ENCODE measurements at regions not wholly inside any gene's neighbourhood (a gene's known extent, or its start where the extent isn't known, plus 50 kb on each side); places are given as distances from the start of the nearest gene placed in this dataset.

GRCh38 chr6:139514819-139515218, 140.4 kb upstream of the CITED2 start:
- no peak for DNase-seq (ENCODE audit: low read depth)

DNA sequence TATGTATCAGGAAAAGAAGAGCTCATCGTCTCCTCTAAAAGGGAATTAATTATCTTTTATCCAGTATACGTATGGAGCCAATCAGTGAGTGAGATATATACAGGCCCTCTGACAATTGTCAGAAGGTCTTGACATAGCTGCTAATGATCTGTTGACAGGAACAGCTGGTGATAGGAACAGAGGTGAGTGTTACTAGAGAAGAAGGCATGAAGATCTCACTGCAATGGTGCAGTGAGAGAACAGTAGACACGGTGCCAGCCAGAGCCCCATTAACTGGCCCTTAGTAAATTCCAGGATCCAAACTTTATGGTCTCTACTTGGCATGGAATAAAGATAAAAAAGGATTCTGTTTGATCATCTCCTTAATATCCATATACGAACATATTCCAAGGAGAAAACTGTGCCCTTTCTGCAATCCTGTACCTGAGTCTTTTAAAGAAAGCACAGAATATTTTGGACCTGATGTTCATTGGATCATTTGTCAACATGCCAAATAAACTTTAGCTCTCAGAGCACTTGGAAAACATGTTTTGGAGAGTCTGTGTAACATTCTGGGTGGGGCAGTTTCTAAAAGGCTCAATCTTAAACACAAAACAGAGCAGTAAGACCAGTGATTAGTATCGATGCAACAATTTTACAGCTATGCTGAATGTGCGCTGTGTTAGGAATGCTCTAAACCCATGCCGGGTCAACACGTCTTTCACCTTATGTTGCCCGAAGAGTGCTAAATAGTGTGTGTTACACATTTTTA, 135.8 kb upstream of the CITED2 start:
- DNase-seq (ENCODE audit: low read depth), result no peak

GRCh38 chr6:139509167-139509566, 134.7 kb upstream of the CITED2 start:
- DNase-seq (ENCODE audit: low read depth), result no peak

DNA sequence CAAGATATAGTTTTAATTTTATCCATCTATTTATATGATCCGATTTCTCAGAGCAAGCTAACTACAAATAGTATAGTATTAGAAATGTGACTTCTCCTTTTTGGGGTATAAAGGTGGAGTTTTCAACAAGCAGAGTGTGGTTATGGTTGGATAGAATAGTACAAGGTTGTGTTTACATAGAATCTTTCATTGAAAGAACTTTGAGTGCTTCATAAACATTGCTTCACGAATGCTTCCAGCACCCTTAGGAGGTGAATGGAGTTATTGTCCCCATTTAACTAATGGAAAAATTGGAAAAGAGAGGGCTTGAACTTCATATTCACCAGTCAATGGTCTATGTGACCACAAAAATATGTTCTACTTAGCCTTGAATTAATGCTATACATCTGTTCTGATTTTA, 134.1 kb upstream of the CITED2 start:
- DNase-seq (ENCODE audit: low read depth), result no peak

DNA sequence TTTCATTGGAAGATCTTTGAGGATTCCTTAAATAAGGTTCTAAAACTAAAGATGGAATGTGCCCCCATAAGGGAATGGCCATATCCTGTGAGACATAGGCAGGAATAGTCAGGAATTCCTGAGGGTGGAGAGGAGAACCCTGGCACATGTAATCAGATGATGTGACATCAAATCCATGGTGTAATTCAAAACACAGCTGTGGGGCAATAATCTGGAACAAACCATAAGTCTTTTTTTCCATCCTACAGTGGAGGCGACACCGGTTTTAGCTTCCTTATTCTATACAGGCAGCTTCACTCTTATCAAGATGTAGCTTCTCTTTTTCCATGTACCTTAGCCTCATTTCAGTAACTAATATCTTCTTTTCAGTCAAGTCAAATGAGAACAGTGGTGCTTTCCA, 133.6 kb upstream of the CITED2 start:
- peak; percentile 56 for DNase-seq (ENCODE audit: low read depth)

- DNase-seq (ENCODE audit: low read depth), result no peak
Measured at GRCh38 chr6:139500977-139501376, 126.5 kb upstream of the CITED2 start.

- no peak for DNase-seq (ENCODE audit: low read depth)
Measured at GRCh38 chr6:139498715-139499114, 124.3 kb upstream of the CITED2 start.

GRCh38 chr6:139497345-139497961, 123.0 kb upstream of the CITED2 start:
- DNase-seq (ENCODE audit: low read depth), result no peak

GRCh38 chr6:139496654-139497344, 122.4 kb upstream of the CITED2 start:
- no peak for DNase-seq (ENCODE audit: low read depth)

- DNase-seq (ENCODE audit: low read depth), result no peak
Measured at GRCh38 chr6:139494376-139494990, 120.0 kb upstream of the CITED2 start.

GRCh38 chr6:139490482-139490881, 116.0 kb upstream of the CITED2 start:
- peak; percentile 46 for DNase-seq (ENCODE audit: low read depth)

GRCh38 chr6:139486476-139486799, 112.0 kb upstream of the CITED2 start:
- DNase-seq (ENCODE audit: low read depth), result no peak

DNA sequence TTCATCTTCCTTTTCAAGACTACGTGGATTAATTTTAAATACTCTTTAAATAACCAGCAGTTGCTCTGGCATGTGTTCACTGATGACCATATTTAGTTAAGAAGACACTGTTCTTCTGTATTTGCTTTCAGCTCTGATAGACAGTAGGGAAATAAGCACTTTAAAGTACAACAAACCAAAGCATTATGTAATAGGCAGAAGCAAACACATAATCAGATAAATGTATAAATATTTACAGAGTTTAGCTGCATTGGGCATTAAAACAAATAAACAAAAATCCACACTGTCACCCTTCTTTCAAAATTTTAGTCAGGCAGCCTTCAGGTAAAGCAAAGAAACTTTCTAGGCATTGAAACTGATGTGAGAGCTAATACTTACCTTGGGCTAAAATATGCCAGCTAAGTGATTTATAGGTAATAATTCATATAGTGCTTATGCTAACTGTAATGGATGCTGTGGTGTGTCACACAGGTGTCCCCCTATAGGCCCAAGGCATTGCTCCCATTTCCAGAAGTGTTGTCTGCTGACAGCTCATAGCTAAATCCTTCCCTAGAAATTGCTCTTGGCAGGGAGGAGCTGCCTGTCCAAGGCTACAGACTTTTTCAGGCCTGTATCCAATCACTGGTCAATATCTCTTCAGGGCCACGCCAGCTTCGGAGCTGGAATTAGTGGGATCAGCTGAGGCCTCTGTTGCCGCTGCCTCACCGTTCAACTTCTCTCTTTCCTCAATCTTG, 111.5 kb upstream of the CITED2 start:
- DNase-seq (ENCODE audit: low read depth), result no peak

DNA sequence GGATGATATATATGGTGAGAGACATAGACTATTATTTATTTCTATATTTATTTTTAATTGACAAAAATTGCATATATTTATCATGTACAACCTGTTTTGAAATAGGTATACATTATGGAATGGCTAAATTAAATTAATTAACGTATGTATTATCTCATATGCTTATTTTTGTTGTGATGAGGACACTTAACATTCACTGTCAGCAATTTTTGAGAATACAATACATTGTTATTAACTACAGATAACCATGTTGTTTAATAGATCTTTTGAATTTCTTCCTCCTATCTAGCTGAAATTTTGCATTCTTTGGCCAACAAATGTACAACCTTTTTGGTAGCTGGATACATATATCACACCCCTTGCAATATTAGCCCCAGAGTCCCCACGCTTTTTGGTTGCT, 110.7 kb upstream of the CITED2 start:
- no peak for DNase-seq (ENCODE audit: low read depth)

GRCh38 chr6:139483079-139483478, 108.6 kb upstream of the CITED2 start:
- no peak for DNase-seq (ENCODE audit: low read depth)

DNA sequence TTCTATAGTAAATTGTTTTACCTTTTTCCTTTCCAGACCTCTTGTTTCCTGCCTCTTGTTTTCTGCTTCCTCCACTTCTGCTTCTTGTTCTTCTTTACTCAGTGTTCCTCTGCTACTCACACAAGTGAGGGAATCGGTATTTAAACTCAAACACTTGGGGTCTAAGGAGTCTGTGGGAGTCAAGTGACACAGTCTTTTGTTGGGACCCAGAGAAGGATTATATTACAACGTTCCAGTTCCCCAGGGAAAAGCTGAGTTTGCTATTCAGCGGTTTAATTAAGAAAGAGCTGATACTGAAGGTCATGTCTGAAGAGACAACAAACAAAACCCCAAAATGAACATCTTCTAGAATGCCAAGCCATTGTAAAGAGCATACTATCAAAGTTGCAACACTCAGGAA, 107.8 kb upstream of the CITED2 start:
- DNase-seq (ENCODE audit: low read depth), result no peak

- no peak for DNase-seq (ENCODE audit: low read depth)
Measured at GRCh38 chr6:139480356-139481165, 106.1 kb upstream of the CITED2 start.

DNA sequence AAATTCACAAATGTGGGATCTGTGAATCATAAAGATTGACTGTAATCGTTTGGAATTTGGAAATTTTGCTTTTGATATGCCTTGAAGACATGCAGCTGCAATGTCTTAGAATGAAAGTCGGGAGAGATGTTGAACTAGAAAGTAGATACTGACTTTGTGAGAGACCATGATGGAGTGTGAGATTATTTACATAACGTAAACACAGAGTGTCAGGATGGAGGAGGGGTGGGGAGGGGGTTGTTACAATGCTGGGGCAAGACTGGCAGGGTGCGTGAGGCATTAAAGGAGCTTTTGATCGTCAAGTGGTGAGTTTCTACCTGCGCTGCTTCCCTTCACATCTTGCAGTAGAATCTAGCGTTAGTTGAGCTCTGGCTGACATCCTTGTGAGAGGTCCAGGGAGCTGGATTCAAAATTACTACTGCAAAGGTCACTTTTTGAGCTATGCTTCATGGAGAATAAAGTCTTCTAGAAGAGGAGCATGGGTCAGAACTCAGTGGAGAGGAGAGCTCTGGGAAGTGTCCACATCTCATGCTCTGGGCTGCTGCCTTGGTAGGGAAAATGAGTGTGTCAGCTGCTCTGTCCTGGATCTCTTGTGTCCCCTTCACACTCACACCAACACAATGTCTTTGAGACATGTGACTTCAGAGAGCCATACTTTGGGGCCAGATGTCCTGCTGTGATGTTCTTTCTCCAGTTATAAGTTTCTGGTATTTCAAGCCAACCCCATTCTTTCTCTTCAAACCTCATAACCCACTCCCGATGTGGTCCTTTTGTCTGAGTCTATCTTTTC, 105.2 kb upstream of the CITED2 start:
- no peak for DNase-seq (ENCODE audit: low read depth)

DNA sequence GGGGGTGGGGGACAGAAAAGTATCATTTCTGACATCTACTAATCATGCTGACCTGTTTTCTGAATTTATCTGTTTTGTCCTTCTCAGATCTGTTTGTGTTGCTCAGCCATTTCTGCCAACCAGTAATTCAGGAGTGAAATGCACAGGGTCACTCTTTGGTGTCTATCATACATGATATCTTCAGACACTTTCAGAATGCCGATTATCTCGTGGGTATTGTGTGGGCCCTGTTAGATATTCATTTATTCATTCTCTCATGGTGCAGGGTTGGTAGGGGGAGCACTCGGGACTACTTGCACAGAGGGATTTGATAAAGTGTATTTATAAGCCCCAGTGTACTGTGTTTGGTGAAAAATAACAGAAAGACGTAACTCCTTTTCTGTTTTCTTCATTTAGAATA, 101.2 kb upstream of the CITED2 start:
- no peak for DNase-seq (ENCODE audit: low read depth)

- DNase-seq (ENCODE audit: low read depth), result no peak
Measured at GRCh38 chr6:139475241-139475640, 100.8 kb upstream of the CITED2 start.

All from EH (cell line).